Endothelial cell (in vitro differentiated cells): ENCODE measurements at regions not wholly inside any gene's neighbourhood (a gene's known extent, or its start where the extent isn't known, plus 50 kb on each side); places are given as distances from the start of the nearest gene placed in this dataset.

Experiments used
- DNase-seq: peaks from one replicate; pipeline ENCODE4 v3.0.0; 2021; ENCODE audit warnings: low spot score
- H3K27ac Mint-ChIP-seq: one replicate; pipeline ENCODE4 v1.8.0; 2021; ENCODE audit warnings: mixed read lengths, inconsistent platforms; ENCODE audit not compliant: unreplicated experiment
- H3K27me3 Mint-ChIP-seq: one replicate; pipeline ENCODE4 v1.8.0; 2021; ENCODE audit warnings: mild to moderate bottlenecking, moderate library complexity, mixed read lengths, inconsistent platforms; ENCODE audit not compliant: unreplicated experiment
- H3K36me3 Mint-ChIP-seq: one replicate; pipeline ENCODE4 v1.8.0; 2021; ENCODE audit warnings: mild to moderate bottlenecking, low read depth, mixed read lengths, inconsistent platforms; ENCODE audit not compliant: unreplicated experiment
- H3K4me1 Mint-ChIP-seq: one replicate; pipeline ENCODE4 v1.8.0; 2021; ENCODE audit warnings: mild to moderate bottlenecking, mixed read lengths, inconsistent platforms; ENCODE audit not compliant: unreplicated experiment
- H3K4me3 Mint-ChIP-seq: one replicate; pipeline ENCODE4 v1.8.0; 2021; ENCODE audit warnings: mild to moderate bottlenecking, mixed read lengths, inconsistent platforms; ENCODE audit not compliant: unreplicated experiment
- H3K9me3 Mint-ChIP-seq: one replicate; pipeline ENCODE4 v1.8.0; 2021; ENCODE audit warnings: mixed read lengths, inconsistent platforms; ENCODE audit not compliant: unreplicated experiment
- TF ChIP-seq, protein P1 (sequence below): fragments of 200-600 bp; sonication (generic); IDR thresholded peaks from one replicate; pipeline ENCODE4 v1.5.0; 2021; ENCODE audit warnings: antibody characterized with exemption; ENCODE audit not compliant: unreplicated experiment

DNA sequence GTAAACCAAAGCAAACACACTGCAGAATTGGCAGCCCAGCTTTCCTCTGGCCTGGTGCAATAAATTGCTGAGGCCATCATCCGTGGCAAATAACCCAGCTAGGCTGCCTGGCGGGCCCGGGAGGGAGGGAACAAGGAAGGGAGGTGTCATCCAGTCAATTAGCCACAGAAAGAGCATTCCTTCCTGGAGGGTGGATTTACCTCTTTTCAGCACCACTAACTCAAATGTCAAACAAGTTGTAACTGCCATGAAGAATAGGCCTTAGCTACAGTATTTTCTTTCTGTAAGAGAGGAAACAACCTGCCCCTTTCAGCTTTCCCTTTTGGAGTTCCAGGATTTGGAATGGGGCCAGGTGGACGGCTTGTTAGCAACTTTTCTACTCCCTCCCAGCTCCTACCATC, 163.8 kb upstream of the BDNF start:
- DNase-seq, result no peak
- Mint-ChIP-seq H3K27me3 (peaks cover 2% of the 10 kb centered on the region), H3K27ac (no peak overlapping the region), H3K36me3 (no peaks in the 10 kb centered on the region), H3K4me1 (no peaks in the 10 kb centered on the region), H3K9me3 (no peaks in the 10 kb centered on the region), H3K4me3 (no peak overlapping the region)
- TF ChIP-seq, protein P1, sequence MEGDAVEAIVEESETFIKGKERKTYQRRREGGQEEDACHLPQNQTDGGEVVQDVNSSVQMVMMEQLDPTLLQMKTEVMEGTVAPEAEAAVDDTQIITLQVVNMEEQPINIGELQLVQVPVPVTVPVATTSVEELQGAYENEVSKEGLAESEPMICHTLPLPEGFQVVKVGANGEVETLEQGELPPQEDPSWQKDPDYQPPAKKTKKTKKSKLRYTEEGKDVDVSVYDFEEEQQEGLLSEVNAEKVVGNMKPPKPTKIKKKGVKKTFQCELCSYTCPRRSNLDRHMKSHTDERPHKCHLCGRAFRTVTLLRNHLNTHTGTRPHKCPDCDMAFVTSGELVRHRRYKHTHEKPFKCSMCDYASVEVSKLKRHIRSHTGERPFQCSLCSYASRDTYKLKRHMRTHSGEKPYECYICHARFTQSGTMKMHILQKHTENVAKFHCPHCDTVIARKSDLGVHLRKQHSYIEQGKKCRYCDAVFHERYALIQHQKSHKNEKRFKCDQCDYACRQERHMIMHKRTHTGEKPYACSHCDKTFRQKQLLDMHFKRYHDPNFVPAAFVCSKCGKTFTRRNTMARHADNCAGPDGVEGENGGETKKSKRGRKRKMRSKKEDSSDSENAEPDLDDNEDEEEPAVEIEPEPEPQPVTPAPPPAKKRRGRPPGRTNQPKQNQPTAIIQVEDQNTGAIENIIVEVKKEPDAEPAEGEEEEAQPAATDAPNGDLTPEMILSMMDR, result no peak

DNA sequence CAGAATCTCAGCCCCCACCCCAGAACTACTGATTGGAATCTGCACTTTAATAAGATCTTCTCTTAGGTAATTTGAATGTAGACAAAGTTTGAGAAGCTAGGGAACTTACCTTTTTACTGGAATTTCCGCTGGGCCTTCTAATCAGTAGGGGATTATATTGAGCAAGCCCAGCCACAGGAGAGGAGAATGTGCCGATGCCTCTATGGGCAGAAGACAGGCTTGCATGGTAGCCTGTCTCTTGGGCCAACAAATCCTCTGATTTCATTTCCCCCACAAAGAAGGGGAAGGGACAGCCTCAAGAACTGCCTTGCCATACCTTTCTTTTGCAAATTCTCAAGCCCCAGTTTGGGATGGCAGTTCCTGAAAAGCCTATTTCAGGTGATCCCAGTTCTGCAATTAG, 163.4 kb upstream of the BDNF start:
- TF ChIP-seq, protein P1, result no peak
- peaks cover 2% of the 10 kb centered on the region for H3K27me3 Mint-ChIP-seq
- no peaks in the 10 kb centered on the region for H3K36me3 Mint-ChIP-seq
- H3K4me1 Mint-ChIP-seq, result no peaks in the 10 kb centered on the region
- no peak overlapping the region for H3K4me3 Mint-ChIP-seq
- H3K27ac Mint-ChIP-seq, result no peak overlapping the region
- H3K9me3 Mint-ChIP-seq, result no peaks in the 10 kb centered on the region
- DNase-seq, result no peak

DNA sequence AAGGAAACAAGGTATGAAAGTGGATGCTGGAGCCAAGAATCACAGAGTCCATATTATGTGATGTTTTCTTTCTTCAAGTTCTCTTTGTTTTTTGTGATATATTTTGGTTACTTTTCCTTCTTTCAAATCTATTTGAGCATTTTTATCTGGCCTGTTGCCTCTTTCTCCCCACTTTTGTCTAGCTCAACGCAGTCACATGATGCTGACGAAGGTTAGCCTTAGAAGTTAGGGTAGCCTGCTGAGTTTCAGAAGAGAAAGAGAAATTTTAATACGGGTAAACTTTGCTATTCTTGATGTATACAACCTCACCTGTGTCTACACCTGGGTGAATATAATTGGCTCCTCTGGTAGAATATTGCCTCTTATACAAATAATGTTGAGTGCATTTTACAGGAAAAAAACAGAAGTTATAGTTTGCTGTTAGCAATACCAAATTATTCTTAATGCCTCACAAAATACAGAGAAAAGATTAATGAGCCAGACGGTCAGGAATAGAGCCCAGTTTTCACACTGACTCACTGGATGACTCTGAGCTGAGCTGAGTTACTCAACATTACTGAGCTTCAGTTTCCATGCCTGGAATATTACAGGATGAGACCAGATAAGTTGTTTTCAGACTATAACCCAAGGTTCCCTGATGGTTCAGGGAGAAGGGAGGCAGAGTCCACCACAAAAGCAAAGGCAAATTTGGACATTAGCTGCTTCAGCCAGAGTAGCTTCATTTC, 161.6 kb upstream of the BDNF start:
- H3K36me3 Mint-ChIP-seq, result no peaks in the 10 kb centered on the region
- H3K4me3 Mint-ChIP-seq, result no peak overlapping the region
- H3K9me3 Mint-ChIP-seq, result no peaks in the 10 kb centered on the region
- DNase-seq, result no peak
- TF ChIP-seq, protein P1, result no peak
- H3K27ac Mint-ChIP-seq, result no peak overlapping the region
- no peaks in the 10 kb centered on the region for H3K4me1 Mint-ChIP-seq
- no peaks in the 10 kb centered on the region for H3K27me3 Mint-ChIP-seq

DNA sequence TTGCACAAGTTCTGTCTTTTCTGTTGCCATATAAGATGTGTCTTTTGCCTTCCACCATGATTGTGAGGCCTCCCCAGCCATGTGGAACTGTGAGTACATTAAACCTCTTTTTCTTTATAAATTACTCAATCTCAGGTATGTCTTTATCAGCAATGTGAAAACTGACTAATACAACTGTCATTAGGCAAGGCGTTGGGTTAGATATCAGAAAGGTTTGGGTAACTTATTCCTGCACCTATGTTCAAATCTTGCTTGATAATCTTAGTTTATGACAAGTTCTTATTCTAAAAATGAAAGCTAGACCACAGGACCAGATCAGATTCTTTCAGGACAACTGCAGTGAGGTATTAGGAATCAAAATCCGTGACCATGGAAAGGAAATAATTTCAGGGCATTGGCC, 160.6 kb upstream of the BDNF start:
- Mint-ChIP-seq H3K27me3 (no peaks in the 10 kb centered on the region), H3K4me1 (no peaks in the 10 kb centered on the region), H3K9me3 (no peaks in the 10 kb centered on the region), H3K4me3 (no peak overlapping the region), H3K36me3 (no peaks in the 10 kb centered on the region), H3K27ac (no peak overlapping the region)
- TF ChIP-seq, protein P1, result no peak
- DNase-seq, result no peak

DNA sequence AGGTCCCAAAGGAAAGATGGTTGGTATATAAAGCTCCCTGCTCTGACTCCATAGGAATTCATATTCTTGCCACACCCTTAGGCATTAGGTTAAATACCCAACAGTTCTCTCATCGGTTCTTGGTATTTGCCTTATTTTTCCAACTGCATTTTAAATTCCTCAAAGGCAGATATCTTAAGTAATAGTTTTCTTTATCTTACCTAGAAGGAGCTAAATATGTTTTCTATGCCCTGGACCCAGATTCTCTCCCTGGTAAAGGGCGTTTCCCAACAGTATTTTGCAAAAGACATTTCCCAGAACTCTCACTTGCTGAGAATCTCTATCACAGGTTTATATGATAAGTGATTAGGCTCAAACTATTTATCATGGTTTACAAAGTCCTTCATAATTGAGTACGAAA, 158.6 kb upstream of the BDNF start:
- no peaks in the 10 kb centered on the region for H3K9me3 Mint-ChIP-seq
- DNase-seq, result no peak
- no peak overlapping the region for H3K27ac Mint-ChIP-seq
- TF ChIP-seq, protein P1, result no peak
- H3K27me3 Mint-ChIP-seq, result no peaks in the 10 kb centered on the region
- H3K36me3 Mint-ChIP-seq, result no peaks in the 10 kb centered on the region
- no peak overlapping the region for H3K4me3 Mint-ChIP-seq
- no peaks in the 10 kb centered on the region for H3K4me1 Mint-ChIP-seq
